Activated T-cell treated with anti-CD3 and anti-CD28 coated beads, Interleukin-2, amount 50 U/mL, for 4 hours (primary cell): ENCODE measurements at regions not wholly inside any gene's neighbourhood (a gene's known extent, or its start where the extent isn't known, plus 50 kb on each side); places are given as distances from the start of the nearest gene placed in this dataset.

Source experiments
- ATAC-seq, 2 donors: fragments of 200-7000 bp; cut with Tn5 transposase; one replicate each; pipeline ENCODE4 v1.10.0; 2021
- DNase-seq: peaks from one replicate; pipeline ENCODE4 v3.0.0-alpha.2; 2020
- H3K27me3 Mint-ChIP-seq: one replicate; pipeline ENCODE4 v1.8.0; 2021; ENCODE audit warnings: low read depth, mixed read lengths
- H3K36me3 Mint-ChIP-seq: one replicate; pipeline ENCODE4 v1.8.0; 2022; ENCODE audit warnings: mixed read lengths; ENCODE audit not compliant: insufficient read depth
- H3K4me1 Mint-ChIP-seq: one replicate; pipeline ENCODE4 v1.8.0; 2021; ENCODE audit warnings: low read depth, mixed read lengths
- H3K4me3 Mint-ChIP-seq: one replicate; pipeline ENCODE4 v1.8.0; 2021; ENCODE audit warnings: mild to moderate bottlenecking, moderate library complexity, mixed read lengths
- H3K9me3 Mint-ChIP-seq: one replicate; pipeline ENCODE4 v1.8.0; 2021; ENCODE audit warnings: mixed read lengths

DNA sequence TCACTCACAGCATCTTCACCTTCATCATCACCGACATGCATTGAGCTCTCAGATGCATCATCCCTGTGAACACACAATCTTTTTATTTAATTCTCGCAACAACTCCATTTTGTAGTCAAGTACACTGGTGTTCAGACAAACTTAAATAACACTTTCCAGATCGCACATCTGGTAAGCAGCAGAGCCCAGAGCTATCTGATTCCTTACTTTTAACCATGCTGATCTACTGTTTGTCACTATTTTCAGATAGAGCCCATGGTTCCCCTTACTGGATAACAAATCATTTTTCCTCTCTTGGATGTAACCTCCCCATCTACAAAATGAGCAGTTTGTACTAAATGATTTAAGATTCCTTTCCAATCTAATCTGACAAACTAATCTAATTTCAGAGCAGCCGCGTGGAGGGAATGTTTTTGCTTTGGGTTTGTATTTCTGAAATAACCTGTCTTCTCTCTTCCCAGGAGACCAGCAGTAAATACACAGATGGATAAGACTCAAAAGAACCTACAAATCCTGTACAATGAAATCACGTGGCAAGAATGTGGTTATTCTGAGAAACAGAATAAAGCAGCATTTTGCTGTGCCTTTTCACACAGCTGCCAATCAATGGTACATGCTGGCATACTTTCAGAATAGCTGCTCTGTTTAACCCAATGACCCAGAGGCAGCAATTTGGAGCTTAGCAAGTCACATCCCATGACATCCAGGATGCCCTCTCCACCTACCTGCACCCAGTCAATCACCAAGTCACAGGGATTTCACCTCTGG lies 72.9 kb upstream of the CCL2 start:
- no peak overlapping the region for H3K4me3 Mint-ChIP-seq
- H3K27me3 Mint-ChIP-seq: peaks cover 14% of the 10 kb centered on the region
- ATAC-seq (no peak), DNase-seq (no peak)
- no peaks in the 10 kb centered on the region for H3K9me3 Mint-ChIP-seq
- H3K4me1 Mint-ChIP-seq: no peaks in the 10 kb centered on the region
- H3K36me3 Mint-ChIP-seq: no peaks in the 10 kb centered on the region

DNA sequence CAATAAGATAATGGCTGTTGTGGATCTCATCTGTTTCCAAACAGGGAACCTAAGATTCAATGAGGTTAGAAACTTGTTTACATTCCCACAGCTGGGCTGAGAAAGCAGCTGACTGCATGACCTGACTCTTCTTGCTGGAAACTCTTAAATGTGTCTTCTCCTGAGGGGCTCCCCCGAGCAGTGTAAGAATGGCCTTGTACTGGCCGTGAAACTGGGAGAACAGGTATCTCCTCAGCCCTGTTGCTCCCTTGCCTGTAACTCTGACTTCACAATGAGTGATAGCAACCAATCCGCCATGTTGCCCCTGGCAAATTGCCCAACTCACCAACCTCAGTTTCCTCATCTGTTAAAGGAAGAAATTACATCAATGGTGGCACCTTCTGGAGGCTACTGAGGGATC lies 59.1 kb upstream of the CCL2 start:
- no peak for DNase-seq
- Mint-ChIP-seq H3K36me3 (no peaks in the 10 kb centered on the region), H3K4me1 (peaks cover 2% of the 10 kb centered on the region), H3K9me3 (no peaks in the 10 kb centered on the region), H3K27me3 (peaks cover 30% of the 10 kb centered on the region), H3K4me3 (no peak overlapping the region)
- no peak for ATAC-seq

DNA sequence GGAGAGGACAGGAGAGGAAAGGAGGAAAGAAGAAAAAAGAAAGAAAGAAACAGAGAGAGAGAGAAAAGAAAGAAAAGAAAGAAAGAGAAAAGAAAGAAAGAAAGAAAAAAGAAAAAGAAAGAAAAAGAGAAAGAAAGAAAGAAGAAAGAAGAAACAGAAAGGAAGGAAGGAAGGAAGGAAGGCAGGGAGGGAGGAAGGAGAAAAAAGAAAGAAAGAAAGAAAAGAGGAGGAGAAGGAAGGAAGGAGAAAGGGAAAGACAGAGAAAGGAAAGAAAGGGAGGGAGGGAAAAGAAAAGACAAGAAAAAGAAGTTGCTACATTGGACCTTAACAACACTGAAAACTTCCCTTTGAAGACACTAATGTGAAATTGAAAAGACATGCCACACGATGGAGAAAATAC lies 56.6 kb upstream of the CCL2 start:
- Mint-ChIP-seq H3K4me3 (no peak overlapping the region), H3K9me3 (no peaks in the 10 kb centered on the region), H3K27me3 (peaks cover 34% of the 10 kb centered on the region), H3K4me1 (peaks cover 4% of the 10 kb centered on the region), H3K36me3 (no peaks in the 10 kb centered on the region)
- ATAC-seq (no peak), DNase-seq (no peak)

DNA sequence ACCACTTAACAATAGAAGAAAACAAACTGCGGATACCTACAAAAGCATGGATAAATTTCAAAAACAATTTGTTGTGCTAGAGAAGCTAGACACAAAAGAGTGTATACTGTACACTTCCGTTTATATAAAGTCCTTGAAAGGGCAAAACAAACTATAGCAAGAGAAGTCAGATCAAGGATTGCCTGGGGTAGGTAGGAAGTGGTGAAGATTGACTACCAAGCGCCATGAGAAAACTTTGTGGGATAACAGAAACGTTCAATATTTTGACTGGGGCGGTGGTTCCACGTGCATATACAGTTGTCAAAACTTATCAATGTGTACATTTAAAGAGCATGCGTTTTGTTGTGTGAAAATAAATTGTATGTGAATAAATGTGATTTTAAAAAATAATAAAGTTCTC lies 55.6 kb upstream of the CCL2 start:
- Mint-ChIP-seq H3K27me3 (peaks cover 34% of the 10 kb centered on the region), H3K9me3 (no peaks in the 10 kb centered on the region), H3K4me1 (peaks cover 4% of the 10 kb centered on the region), H3K36me3 (no peaks in the 10 kb centered on the region), H3K4me3 (no peak overlapping the region)
- DNase-seq: no peak
- ATAC-seq: no peak

DNA sequence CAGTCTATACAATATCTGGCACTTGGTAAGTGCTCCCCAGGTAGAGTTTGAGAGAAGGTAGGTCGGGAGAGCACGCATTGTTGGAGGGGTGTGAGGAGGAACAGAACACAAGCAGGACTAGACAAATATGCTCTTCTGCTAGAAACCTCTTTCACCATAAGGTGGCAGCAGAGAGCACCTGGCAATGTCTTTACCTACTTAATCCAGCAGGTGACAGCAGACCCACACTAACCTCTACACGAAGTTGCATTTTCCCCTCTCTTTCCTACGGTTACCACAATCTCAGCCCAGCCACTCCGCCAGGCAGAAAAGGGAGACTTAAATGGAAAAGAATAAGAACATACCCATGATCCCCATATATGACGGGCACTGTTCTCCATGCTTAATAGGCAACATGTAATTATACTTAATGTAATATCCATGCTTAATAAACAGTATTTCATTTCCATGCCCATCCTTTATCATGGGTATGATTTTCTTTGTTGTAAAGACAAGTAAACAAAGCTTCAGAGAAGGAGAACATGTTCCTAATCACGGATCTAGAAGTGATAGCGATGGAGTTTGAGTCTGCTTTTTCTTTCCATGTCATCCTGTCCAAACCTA lies 55.1 kb upstream of the CCL2 start:
- Mint-ChIP-seq H3K9me3 (no peaks in the 10 kb centered on the region), H3K27me3 (peaks cover 36% of the 10 kb centered on the region)

DNA sequence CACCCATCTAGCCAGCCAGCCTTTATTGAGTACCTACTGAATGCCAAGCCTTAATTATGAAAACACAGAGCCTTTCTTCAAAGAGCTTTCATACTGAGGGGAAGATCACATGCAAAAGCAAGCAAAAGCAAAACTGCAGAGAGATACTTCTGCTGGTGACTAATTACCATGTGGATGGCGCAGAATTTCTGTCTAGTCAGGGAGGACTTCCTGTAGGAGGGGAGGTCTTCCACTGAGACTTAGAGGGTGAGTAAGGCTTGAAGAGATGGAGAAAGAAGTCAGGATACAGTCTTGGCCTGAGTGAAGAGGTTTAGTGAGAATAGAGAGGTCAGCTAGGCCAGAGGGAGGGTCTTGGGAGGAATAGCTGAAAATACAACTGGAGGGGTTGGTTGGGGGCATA lies 53.9 kb upstream of the CCL2 start:
- peak; percentile 47 to 61 for ATAC-seq
- no peaks in the 10 kb centered on the region for H3K36me3 Mint-ChIP-seq
- H3K4me1 Mint-ChIP-seq: peaks cover 4% of the 10 kb centered on the region
- no peak for DNase-seq
- H3K4me3 Mint-ChIP-seq: no peak overlapping the region
- H3K9me3 Mint-ChIP-seq: no peaks in the 10 kb centered on the region
- peaks cover 29% of the 10 kb centered on the region for H3K27me3 Mint-ChIP-seq

More for the DNA sequence above, 55.1 kb upstream of the CCL2 start:
- Mint-ChIP-seq H3K4me3 (no peak overlapping the region), H3K4me1 (peaks cover 4% of the 10 kb centered on the region), H3K36me3 (no peaks in the 10 kb centered on the region)
- ATAC-seq (peak; percentile 69 to 70), DNase-seq (peak; percentile 59)

DNA sequence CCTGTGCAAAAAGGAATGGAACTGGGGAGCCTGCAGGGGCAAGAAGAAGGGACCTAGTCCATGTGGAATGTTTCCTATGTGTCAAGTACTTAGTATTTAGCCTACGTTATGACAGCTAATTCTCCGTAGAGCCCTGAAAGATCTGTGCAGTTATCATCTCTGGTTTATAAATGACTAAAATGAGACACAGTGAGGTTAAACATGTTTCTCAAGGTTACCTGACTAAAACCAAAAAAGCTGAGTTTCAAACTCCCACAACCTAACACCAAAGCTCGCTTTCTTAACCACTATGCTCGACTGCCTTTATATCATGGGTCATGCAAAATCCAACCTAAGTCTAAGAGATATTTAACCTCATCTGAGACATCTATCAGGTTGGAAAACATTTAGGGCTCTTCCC lies 53.3 kb upstream of the CCL2 start:
- no peak overlapping the region for H3K4me3 Mint-ChIP-seq
- DNase-seq (no peak), ATAC-seq (peak; percentile 62 to 66)
- peaks cover 24% of the 10 kb centered on the region for H3K27me3 Mint-ChIP-seq
- peaks cover 4% of the 10 kb centered on the region for H3K4me1 Mint-ChIP-seq
- no peaks in the 10 kb centered on the region for H3K36me3 Mint-ChIP-seq
- H3K9me3 Mint-ChIP-seq: no peaks in the 10 kb centered on the region

DNA sequence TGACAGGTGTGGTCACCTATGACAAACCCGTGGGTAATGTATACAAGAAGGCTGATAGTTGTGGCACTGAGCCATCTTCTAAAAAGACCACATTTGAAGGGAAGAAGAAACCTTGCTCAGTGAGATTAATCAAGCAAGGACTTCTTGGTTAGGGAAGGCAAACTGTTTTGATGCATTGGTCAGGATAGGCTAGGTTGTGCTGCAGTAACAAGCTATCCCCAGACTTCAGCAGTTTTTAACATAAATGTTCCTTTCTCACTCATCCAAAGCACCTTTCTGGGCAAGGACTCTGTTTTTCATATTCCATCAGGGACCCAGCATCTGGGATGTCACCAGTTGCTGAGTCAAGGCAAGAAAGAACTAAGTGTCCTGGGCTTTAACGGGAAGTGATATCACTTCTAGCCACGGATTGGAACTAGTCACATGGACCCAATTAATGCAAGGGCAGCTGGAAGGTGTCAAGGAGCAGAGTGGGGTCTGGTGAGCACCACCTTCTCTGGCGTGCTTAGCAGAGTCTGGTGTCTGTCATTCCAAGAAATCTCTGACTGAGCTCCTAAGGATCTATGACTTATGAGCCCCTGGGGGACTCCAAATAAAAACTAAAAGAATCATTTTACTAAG lies 52.0 kb upstream of the CCL2 start:
- H3K4me1 Mint-ChIP-seq: peaks cover 4% of the 10 kb centered on the region
- no peak for DNase-seq
- H3K27me3 Mint-ChIP-seq: peaks cover 24% of the 10 kb centered on the region
- no peaks in the 10 kb centered on the region for H3K9me3 Mint-ChIP-seq
- H3K36me3 Mint-ChIP-seq: no peaks in the 10 kb centered on the region
- no peak overlapping the region for H3K4me3 Mint-ChIP-seq
- ATAC-seq: no peak

DNA sequence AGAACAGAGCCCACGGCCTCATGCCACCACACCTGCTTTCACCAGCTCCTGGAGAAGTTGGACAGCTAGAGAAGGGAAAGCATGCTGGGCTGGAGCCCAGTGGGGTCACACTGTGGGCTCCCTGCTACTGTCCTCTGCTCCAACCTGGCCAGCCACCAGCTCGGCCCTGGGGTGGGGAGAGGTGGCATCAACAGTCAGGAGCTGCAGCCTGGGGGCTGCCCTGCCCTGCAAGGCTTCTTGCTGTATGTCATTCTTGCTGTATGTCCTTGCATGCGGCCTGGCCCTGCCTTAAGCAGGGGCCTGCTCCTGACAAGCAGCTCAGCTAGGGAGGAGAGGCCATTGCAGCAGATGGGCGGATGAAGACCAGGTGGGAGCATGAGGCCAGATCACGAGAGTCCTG lies 50.7 kb upstream of the CCL2 start:
- no peak overlapping the region for H3K4me3 Mint-ChIP-seq
- H3K36me3 Mint-ChIP-seq: no peaks in the 10 kb centered on the region
- peaks cover 4% of the 10 kb centered on the region for H3K4me1 Mint-ChIP-seq
- ATAC-seq (no peak), DNase-seq (no peak)
- H3K27me3 Mint-ChIP-seq: peaks cover 12% of the 10 kb centered on the region
- no peaks in the 10 kb centered on the region for H3K9me3 Mint-ChIP-seq
